DOHH2 (cell line): ENCODE measurements at regions not wholly inside any gene's neighbourhood (a gene's known extent, or its start where the extent isn't known, plus 50 kb on each side); places are given as distances from the start of the nearest gene placed in this dataset.

Source experiments
- CTCF ChIP-seq: fragments of 200-600 bp; sonication (generic); IDR thresholded peaks from one replicate; pipeline ENCODE4 v1.5.1; 2014; ENCODE audit warnings: antibody characterized with exemption, mild to moderate bottlenecking, low read depth, low read length; ENCODE audit not compliant: poor library complexity, severe bottlenecking
- EZH2phosphoT487 ChIP-seq: fragments of 200-600 bp; sonication (generic); IDR thresholded peaks from 2 replicates; pipeline ENCODE4 v1.6.1; 2017; ENCODE audit warnings: borderline replicate concordance, mild to moderate bottlenecking, antibody characterized with exemption, low read length, moderate library complexity, mixed read lengths

GRCh38 chr2:125736306-125736705 is 919.7 kb upstream of the GYPC start:
- TF ChIP-seq CTCF (no peak), EZH2phosphoT487 (no peak)
